Brain microvascular endothelial cell (primary cell): ENCODE measurements at regions not wholly inside any gene's neighbourhood (a gene's known extent, or its start where the extent isn't known, plus 50 kb on each side); places are given as distances from the start of the nearest gene placed in this dataset.

Experiments
- DNase-seq: peaks from one replicate; pipeline ENCODE4 v3.0.0-alpha.2; 2020
- H3K27ac ChIP-seq: fragments of 250-450 bp; sonication (Bioruptor Pico); 2 replicates; pipeline ENCODE4 v1.5.1; 2020; ENCODE audit warnings: mild to moderate bottlenecking, moderate library complexity
- H3K27me3 ChIP-seq: fragments of 250-450 bp; sonication (Bioruptor Pico); replicated peaks from 2 replicates; pipeline ENCODE4 v1.5.1; 2020; ENCODE audit warnings: mild to moderate bottlenecking
- H3K36me3 ChIP-seq: fragments of 250-450 bp; sonication (Bioruptor Pico); replicated peaks from 2 replicates; pipeline ENCODE4 v1.5.1; 2020; ENCODE audit warnings: mild to moderate bottlenecking
- H3K4me3 ChIP-seq: 2 replicates; pipeline ENCODE4 v1.5.1; 2011; ENCODE audit warnings: low read depth, mild to moderate bottlenecking, control low read depth, low read length, moderate library complexity
- CTCF ChIP-seq: IDR thresholded peaks from 2 replicates; pipeline ENCODE4 v1.5.1; 2011; ENCODE audit warnings: low read depth, mild to moderate bottlenecking, moderate library complexity, low read length, control low read depth, inconsistent platforms; ENCODE audit errors: missing control alignments
- in situ Hi-C: cut with HindIII; loops from 2 replicates; pipeline ENCODE4 v1.10.0; 2017; ENCODE audit warnings: low sequenced_read_pairs, low pct_ligation_motif_present

GRCh38 chr3:177517906-177518305, 320.6 kb upstream of the TBL1XR1 start:
- no peak for TF ChIP-seq CTCF
- no peaks in the 10 kb centered on the region for H3K27me3 ChIP-seq
- no peak overlapping the region for H3K4me3 ChIP-seq
- no peaks in the 10 kb centered on the region for H3K36me3 ChIP-seq
- H3K27ac ChIP-seq = no peak overlapping the region
- in situ Hi-C loops = no loop called here
- DNase-seq = no peak

GRCh38 chr3:177519588-177519987, 322.3 kb upstream of the TBL1XR1 start:
- no peak for DNase-seq

DNA sequence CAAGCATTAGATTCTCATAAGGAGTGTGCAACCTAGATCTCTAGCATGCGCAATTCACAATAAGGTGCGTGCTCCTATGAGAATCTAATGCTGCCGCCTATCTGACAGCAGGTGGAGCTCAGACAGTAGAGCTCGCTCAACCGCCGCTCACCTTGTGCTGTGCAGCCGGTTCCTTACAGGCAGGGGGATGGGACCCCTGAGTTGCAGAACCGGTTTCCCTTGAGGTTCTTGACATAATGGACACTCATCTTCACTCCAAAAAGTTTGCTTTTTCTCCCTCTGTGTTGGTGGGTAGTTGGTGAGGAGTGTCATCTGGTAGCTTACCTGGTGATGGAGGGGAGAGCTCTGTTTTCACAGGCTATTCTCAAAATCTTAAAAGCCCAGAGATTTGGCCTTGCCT, 324.0 kb upstream of the TBL1XR1 start:
- no peak for DNase-seq

More at GRCh38 chr3:177519588-177519987, 322.3 kb upstream of the TBL1XR1 start:
- no peak for TF ChIP-seq CTCF
- H3K4me3 ChIP-seq = no peak overlapping the region
- H3K36me3 ChIP-seq = no peaks in the 10 kb centered on the region
- no peaks in the 10 kb centered on the region for H3K27me3 ChIP-seq
- in situ Hi-C loops = no loop called here
- no peak overlapping the region for H3K27ac ChIP-seq

DNA sequence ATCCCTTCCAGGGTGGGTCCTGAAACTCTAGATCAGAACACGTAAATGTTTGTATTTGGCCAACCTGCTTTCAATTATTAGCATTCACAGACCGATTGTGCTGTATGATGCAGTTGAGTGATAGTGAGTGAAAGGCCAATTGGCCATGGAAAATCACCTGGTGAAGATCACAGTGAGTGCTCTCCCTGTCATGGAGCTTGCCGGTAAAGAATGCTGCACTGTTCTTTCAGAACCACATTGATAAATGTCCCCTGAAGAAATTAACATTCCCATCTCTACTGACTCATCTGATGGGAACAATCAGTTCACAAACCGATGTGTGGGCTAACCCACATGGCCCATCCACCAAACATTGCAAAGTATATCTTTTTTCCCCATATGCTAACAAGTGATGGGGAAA, 324.8 kb upstream of the TBL1XR1 start:
- no peak for TF ChIP-seq CTCF
- in situ Hi-C loops = no loop called here
- DNase-seq = no peak
- no peaks in the 10 kb centered on the region for H3K36me3 ChIP-seq
- no peaks in the 10 kb centered on the region for H3K27me3 ChIP-seq
- no peak overlapping the region for H3K27ac ChIP-seq
- H3K4me3 ChIP-seq = no peak overlapping the region

More for the DNA sequence above, 324.0 kb upstream of the TBL1XR1 start:
- Histone ChIP-seq H3K27ac (no peak overlapping the region), H3K27me3 (no peaks in the 10 kb centered on the region), H3K4me3 (no peak overlapping the region), H3K36me3 (no peaks in the 10 kb centered on the region)
- in situ Hi-C loops = no loop called here
- TF ChIP-seq CTCF = no peak

- H3K4me3 ChIP-seq = no peak overlapping the region
- in situ Hi-C loops = no loop called here
- TF ChIP-seq CTCF = no peak
- H3K36me3 ChIP-seq = no peaks in the 10 kb centered on the region
- no peaks in the 10 kb centered on the region for H3K27me3 ChIP-seq
- DNase-seq = no peak
- H3K27ac ChIP-seq = no peak overlapping the region
These were observed 325.9 kb upstream of the TBL1XR1 start for GRCh38 chr3:177523067-177523675.

DNA sequence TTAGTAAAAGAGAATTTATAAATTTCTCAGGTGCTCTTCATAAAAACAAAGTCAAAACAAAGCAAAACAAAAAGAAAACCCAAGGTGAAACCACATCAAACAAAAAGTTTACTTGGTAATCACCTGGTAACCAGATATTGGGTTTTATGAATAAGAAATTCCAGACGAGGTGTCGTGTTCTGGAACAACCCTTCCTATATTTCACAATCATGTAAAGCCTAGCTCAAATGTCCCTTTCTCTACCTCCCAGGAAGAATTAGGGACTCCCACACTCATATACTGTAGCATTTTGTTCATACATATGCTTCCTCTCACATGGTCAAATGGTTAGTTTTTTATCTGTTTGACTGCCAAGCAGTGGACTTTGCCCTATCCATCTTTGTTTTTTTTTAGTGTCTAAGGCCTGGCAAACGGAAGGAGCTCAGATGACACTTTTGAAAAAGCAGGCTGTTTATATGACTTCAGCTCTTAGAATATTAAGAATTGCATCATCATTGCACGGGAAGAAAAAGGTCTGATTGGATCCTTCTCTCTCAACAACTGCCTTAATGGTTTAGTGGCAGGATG, 326.7 kb upstream of the TBL1XR1 start:
- Histone ChIP-seq H3K27ac (no peak overlapping the region), H3K4me3 (no peak overlapping the region), H3K27me3 (no peaks in the 10 kb centered on the region), H3K36me3 (no peaks in the 10 kb centered on the region)
- TF ChIP-seq CTCF = no peak
- DNase-seq = no peak
- in situ Hi-C loops = no loop called here
